Nephron progenitor cell (in vitro differentiated cells): ENCODE measurements at regions not wholly inside any gene's neighbourhood (a gene's known extent, or its start where the extent isn't known, plus 50 kb on each side); places are given as distances from the start of the nearest gene placed in this dataset.

Experiments used
- DNase-seq: peaks from one replicate; pipeline ENCODE4 v3.0.0; 2021
- H3K27ac Mint-ChIP-seq: 2 replicates; pipeline ENCODE4 v1.8.0; 2021; ENCODE audit warnings: mild to moderate bottlenecking, moderate library complexity, mixed read lengths
- H3K27me3 Mint-ChIP-seq: 2 replicates; pipeline ENCODE4 v1.8.0; 2021; ENCODE audit warnings: mild to moderate bottlenecking, low read depth, mixed read lengths; ENCODE audit not compliant: poor library complexity
- H3K36me3 Mint-ChIP-seq: 2 replicates; pipeline ENCODE4 v1.8.0; 2021; ENCODE audit warnings: low read depth, mixed read lengths
- H3K4me1 Mint-ChIP-seq: 2 replicates; pipeline ENCODE4 v1.8.0; 2021; ENCODE audit warnings: mixed read lengths
- H3K4me3 Mint-ChIP-seq: 2 replicates; pipeline ENCODE4 v1.8.0; 2021; ENCODE audit warnings: mild to moderate bottlenecking, moderate library complexity, mixed read lengths
- H3K9me3 Mint-ChIP-seq: 2 replicates; pipeline ENCODE4 v1.8.0; 2021; ENCODE audit warnings: mild to moderate bottlenecking, moderate library complexity, mixed read lengths
- TF ChIP-seq, protein P1 (sequence below): fragments of 200-600 bp; sonication (generic); IDR thresholded peaks from 2 replicates; pipeline ENCODE4 v1.5.0; 2021; ENCODE audit warnings: antibody characterized with exemption

DNA sequence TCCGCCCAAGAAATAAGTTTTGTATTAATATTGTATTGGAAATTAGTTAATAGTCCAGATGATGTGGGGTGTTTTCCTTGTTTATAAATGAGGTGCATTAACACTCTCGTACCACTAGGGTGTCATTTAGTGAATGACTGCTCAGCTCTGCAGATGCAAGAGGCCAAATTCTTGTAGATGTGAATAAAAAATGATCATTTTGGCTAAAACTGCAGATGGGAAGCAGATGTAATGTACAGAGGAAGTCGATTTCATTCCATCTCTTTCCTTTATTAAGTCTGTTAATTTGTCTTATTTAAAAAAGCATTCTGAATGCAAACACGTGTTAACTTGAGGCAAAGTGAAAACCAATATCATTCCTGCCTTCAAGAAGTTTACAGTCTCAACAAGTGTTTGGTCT, 108.1 kb downstream of the DHX15 start:
- H3K9me3 Mint-ChIP-seq: no peaks in the 10 kb centered on the region
- H3K27me3 Mint-ChIP-seq: peaks cover 46% of the 10 kb centered on the region
- no peak overlapping the region for H3K4me3 Mint-ChIP-seq
- peaks cover 32% of the 10 kb centered on the region for H3K4me1 Mint-ChIP-seq
- no peak for DNase-seq
- no peak overlapping the region for H3K27ac Mint-ChIP-seq
- TF ChIP-seq, protein P1, sequence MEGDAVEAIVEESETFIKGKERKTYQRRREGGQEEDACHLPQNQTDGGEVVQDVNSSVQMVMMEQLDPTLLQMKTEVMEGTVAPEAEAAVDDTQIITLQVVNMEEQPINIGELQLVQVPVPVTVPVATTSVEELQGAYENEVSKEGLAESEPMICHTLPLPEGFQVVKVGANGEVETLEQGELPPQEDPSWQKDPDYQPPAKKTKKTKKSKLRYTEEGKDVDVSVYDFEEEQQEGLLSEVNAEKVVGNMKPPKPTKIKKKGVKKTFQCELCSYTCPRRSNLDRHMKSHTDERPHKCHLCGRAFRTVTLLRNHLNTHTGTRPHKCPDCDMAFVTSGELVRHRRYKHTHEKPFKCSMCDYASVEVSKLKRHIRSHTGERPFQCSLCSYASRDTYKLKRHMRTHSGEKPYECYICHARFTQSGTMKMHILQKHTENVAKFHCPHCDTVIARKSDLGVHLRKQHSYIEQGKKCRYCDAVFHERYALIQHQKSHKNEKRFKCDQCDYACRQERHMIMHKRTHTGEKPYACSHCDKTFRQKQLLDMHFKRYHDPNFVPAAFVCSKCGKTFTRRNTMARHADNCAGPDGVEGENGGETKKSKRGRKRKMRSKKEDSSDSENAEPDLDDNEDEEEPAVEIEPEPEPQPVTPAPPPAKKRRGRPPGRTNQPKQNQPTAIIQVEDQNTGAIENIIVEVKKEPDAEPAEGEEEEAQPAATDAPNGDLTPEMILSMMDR: peak; percentile 62
- H3K36me3 Mint-ChIP-seq: no peaks in the 10 kb centered on the region

DNA sequence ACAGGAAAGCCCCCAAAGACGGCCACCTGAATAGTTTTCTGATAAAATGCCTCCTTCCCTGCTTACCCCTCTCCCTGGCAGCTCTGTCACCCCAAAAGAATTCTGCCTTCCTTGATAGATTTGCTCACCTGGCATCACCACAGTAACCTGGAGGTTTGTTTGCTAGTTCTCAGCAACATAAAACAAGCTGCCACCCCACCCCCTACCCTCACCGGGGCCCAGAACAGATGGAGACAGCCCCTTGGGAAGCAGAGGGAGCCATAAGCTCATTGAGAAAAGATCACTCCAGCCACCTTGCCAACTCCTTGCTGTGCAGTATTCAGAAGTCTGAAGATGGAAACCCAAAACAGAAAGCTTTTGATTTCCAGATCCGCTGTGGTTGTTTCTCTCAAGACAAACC, 108.6 kb downstream of the DHX15 start:
- TF ChIP-seq, protein P1: no peak
- Mint-ChIP-seq H3K4me1 (peaks cover 36% of the 10 kb centered on the region), H3K36me3 (no peaks in the 10 kb centered on the region), H3K27ac (no peak overlapping the region), H3K4me3 (no peak overlapping the region), H3K27me3 (peaks cover 51% of the 10 kb centered on the region), H3K9me3 (no peaks in the 10 kb centered on the region)
- DNase-seq: no peak

DNA sequence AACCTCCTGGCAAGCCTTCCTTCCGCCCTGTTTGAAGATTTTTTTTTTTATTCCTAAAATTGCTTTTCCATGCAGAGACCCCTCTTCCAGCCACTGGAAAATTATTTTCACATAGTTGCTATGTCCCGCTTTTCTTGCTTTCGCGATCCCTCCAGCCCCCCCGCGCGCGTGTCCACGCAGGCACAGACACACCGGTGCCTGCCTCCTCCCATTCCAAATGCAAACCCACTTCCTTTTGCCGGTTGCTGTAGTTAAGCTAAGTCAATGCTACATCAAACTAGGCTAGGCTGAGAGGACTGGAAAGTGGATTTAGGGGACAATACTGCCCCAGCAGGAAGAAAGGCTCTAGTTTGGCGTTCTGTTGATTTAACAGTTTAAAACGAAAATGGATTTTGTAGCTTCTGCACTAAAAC, 111.0 kb downstream of the DHX15 start:
- Mint-ChIP-seq H3K27me3 (peaks cover 74% of the 10 kb centered on the region), H3K27ac (no peak overlapping the region), H3K4me1 (peaks cover 50% of the 10 kb centered on the region), H3K9me3 (no peaks in the 10 kb centered on the region), H3K4me3 (peak overlapping the region; percentile 95), H3K36me3 (no peaks in the 10 kb centered on the region)
- DNase-seq: peak; percentile 32
- TF ChIP-seq, protein P1: no peak

DNA sequence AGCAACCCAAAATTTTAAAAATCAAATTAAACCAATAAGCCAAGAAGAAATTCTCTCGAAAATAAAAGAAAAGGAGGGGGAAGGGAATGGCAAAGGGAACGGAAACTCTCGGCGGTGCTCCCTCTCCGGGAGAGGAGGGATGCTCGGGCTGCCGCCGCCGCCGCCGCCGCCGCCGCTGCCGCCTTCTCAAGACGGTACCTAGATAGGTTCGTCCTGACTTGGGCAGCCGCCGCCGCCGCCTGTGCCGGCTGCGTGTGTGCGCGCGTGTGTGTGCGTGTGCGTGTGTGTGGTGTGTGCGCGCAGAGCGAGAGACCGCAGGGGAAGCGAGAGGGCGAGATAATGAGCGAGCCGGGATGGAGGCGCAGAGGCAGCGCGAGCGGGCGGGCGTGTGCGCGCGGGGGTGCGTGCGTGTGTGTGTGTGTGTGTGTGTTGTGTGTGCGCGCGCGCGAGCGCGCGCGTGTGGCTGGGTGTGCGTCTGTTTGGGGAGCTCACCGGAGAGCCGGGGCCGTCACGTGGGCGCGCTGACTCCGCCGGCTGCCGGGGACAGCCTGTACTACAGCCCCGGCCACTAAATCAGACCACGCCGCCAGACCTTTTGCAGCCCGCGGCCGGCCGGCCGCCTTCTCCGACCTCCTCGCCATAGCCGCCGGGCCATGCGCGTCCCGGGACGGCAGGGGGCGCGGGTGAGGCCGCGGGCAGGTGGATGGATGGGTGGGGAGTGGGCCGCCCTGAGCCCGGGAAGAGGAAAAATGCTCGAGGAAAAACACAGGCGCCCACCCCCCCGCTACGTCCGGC, 111.6 kb downstream of the DHX15 start:
- H3K4me3 Mint-ChIP-seq: peak overlapping the region; percentile 95
- H3K27ac Mint-ChIP-seq: peak overlapping the region; percentile 55
- H3K4me1 Mint-ChIP-seq: peaks cover 46% of the 10 kb centered on the region
- H3K36me3 Mint-ChIP-seq: no peaks in the 10 kb centered on the region
- no peaks in the 10 kb centered on the region for H3K9me3 Mint-ChIP-seq
- H3K27me3 Mint-ChIP-seq: peaks cover 77% of the 10 kb centered on the region
- peak; percentile 85 for DNase-seq
- TF ChIP-seq, protein P1: peak; percentile 75

DNA sequence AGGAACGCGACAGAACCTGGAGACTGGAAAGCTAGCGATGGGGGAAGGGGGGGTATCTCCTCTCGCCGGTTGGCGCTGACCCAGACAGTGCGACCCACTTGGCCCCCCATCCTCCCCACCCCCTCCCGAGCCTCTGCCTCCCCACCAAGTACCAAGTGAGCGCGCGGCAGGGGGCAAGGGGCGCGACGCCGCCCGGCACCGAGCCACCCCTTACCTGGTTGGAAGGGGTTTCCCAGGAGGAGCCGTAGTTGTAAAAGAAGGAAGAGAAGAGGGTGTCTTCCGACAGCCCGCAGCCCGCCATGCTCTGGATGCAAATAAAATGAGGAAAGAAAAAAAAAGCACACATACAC, 112.2 kb downstream of the DHX15 start:
- no peaks in the 10 kb centered on the region for H3K9me3 Mint-ChIP-seq
- no peaks in the 10 kb centered on the region for H3K36me3 Mint-ChIP-seq
- peak overlapping the region; percentile 95 for H3K4me3 Mint-ChIP-seq
- TF ChIP-seq, protein P1: no peak
- peak overlapping the region; percentile 55 for H3K27ac Mint-ChIP-seq
- peaks cover 40% of the 10 kb centered on the region for H3K4me1 Mint-ChIP-seq
- H3K27me3 Mint-ChIP-seq: peaks cover 77% of the 10 kb centered on the region
- no peak for DNase-seq
